Skeletal muscle satellite cell (primary cell): ENCODE measurements at regions not wholly inside any gene's neighbourhood (a gene's known extent, or its start where the extent isn't known, plus 50 kb on each side); places are given as distances from the start of the nearest gene placed in this dataset.

Experiments used
- H3K27me3 ChIP-seq: 2 replicates; pipeline ENCODE4 v1.7.0; 2013; ENCODE audit warnings: low read length; ENCODE audit not compliant: control insufficient read depth, insufficient read depth
- H3K36me3 ChIP-seq: 2 replicates; pipeline ENCODE4 v1.7.0; 2013; ENCODE audit warnings: mild to moderate bottlenecking, control low read depth, low read length; ENCODE audit not compliant: insufficient read depth
- H3K4me1 ChIP-seq: 2 replicates; pipeline ENCODE4 v1.7.0; 2013; ENCODE audit warnings: low read length; ENCODE audit not compliant: control insufficient read depth, insufficient read depth
- H3K4me2 ChIP-seq: 2 replicates; pipeline ENCODE4 v1.7.0; 2013; ENCODE audit warnings: mild to moderate bottlenecking, low read length
- H3K4me3 ChIP-seq: 2 replicates; pipeline ENCODE4 v1.7.0; 2013; ENCODE audit warnings: low read length
- H3K9ac ChIP-seq: 2 replicates; pipeline ENCODE4 v1.7.0; 2013; ENCODE audit warnings: mild to moderate bottlenecking, low read depth, low read length, moderate library complexity
- H3K9me3 ChIP-seq: replicated peaks from 2 replicates; pipeline ENCODE4 v1.7.0; 2013; ENCODE audit warnings: mild to moderate bottlenecking, control low read depth, low read length

- Histone ChIP-seq H3K4me3 (peak overlapping the region; percentile 49), H3K4me1 (peaks cover 3% of the 10 kb centered on the region), H3K36me3 (no peaks in the 10 kb centered on the region), H3K9me3 (no peaks in the 10 kb centered on the region), H3K9ac (no peak overlapping the region), H3K4me2 (peak overlapping the region; percentile 67), H3K27me3 (peaks cover 3% of the 10 kb centered on the region)
These were observed 64.9 kb downstream of the C6orf58 start for GRCh38 chr6:127641905-127642304.
